CD14-positive monocyte (primary cell): ENCODE measurements at regions not wholly inside any gene's neighbourhood (a gene's known extent, or its start where the extent isn't known, plus 50 kb on each side); places are given as distances from the start of the nearest gene placed in this dataset.

ENCODE experiments used
- DNase-seq, 3 donors: peaks; one replicate each; pipeline ENCODE4 v3.0.0-alpha.2; 2011 to 2022
- H2AFZ ChIP-seq: 2 replicates; pipeline ENCODE4 v1.6.0; 2012; ENCODE audit warnings: mild to moderate bottlenecking, low read depth, low read length, inconsistent platforms; ENCODE audit not compliant: insufficient read depth, poor library complexity, severe bottlenecking
- H3K27ac ChIP-seq, 2 donors: 1 replicate in 1 of 2; 2 replicates in 1 of 2; pipeline ENCODE4 v1.5.1; 2012 to 2013; ENCODE audit warnings: low read length in 2 of 2, control low read depth in 1 of 2, inconsistent platforms in 1 of 2, low read depth in 1 of 2, mild to moderate bottlenecking in 1 of 2
- H3K27me3 ChIP-seq, 2 donors: one replicate each; pipeline versions ENCODE4 v1.6.0 to v1.6.1; 2011 to 2013; ENCODE audit warnings: low read length in 2 of 2; ENCODE audit not compliant: control insufficient read depth in 2 of 2, insufficient read depth in 2 of 2
- H3K36me3 ChIP-seq, 2 donors: replicated peaks in 1 of 2; 1 replicate in 1 of 2; 2 replicates in 1 of 2; pipeline versions ENCODE4 v1.5.1 to v1.6.1; 2012 to 2013; ENCODE audit warnings: low read length in 2 of 2, control low read depth in 1 of 2, inconsistent platforms in 1 of 2, mild to moderate bottlenecking in 1 of 2; ENCODE audit not compliant: insufficient read depth in 2 of 2, control insufficient read depth in 1 of 2
- H3K4me1 ChIP-seq, 2 donors: 1 replicate in 1 of 2; 2 replicates in 1 of 2; pipeline versions ENCODE4 v1.5.1 to v1.6.1; 2012 to 2013; ENCODE audit warnings: low read length in 2 of 2, control low read depth in 1 of 2, inconsistent platforms in 1 of 2, mild to moderate bottlenecking in 1 of 2, moderate library complexity in 1 of 2; ENCODE audit not compliant: insufficient read depth in 2 of 2, control insufficient read depth in 1 of 2
- H3K4me2 ChIP-seq: replicated peaks from 2 replicates; pipeline ENCODE3; 2012; ENCODE audit warnings: low read length, moderate library complexity, mild to moderate bottlenecking; ENCODE audit not compliant: poor library complexity, severe bottlenecking; ENCODE audit errors: extremely low read depth
- H3K4me3 ChIP-seq, 3 experiments: fragments of 200-600 bp in 1 of 3; sonication (generic) in 1 of 3; replicated peaks in 1 of 3; 1 replicate in 2 of 3; 2 replicates in 1 of 3; pipeline ENCODE4 v1.5.1; 2011 to 2013; ENCODE audit warnings: low read length in 3 of 3, mild to moderate bottlenecking in 3 of 3, control low read depth in 2 of 3, low read depth in 2 of 3, inconsistent platforms in 1 of 3, moderate library complexity in 1 of 3
- H3K79me2 ChIP-seq: 2 replicates; pipeline ENCODE4 v1.6.0; 2012; ENCODE audit warnings: mild to moderate bottlenecking, control low read depth, inconsistent platforms, low read length, moderate library complexity; ENCODE audit not compliant: insufficient read depth
- H3K9ac ChIP-seq: 2 replicates; pipeline ENCODE4 v1.6.0; 2017; ENCODE audit warnings: low read length, mild to moderate bottlenecking; ENCODE audit not compliant: insufficient read depth, poor library complexity, severe bottlenecking
- H3K9me3 ChIP-seq, 2 donors: replicated peaks in 1 of 2; 1 replicate in 1 of 2; 2 replicates in 1 of 2; pipeline versions ENCODE4 v1.5.1 to v1.6.1; 2012 to 2013; ENCODE audit warnings: low read length in 2 of 2, control low read depth in 1 of 2; ENCODE audit not compliant: control insufficient read depth in 1 of 2, insufficient read depth in 1 of 2
- H4K20me1 ChIP-seq: 2 replicates; pipeline ENCODE4 v1.6.0; 2012; ENCODE audit warnings: mild to moderate bottlenecking, low read length, control low read depth, moderate library complexity; ENCODE audit not compliant: insufficient read depth
- H3K27ac Mint-ChIP-seq, 7 donors: one replicate each; pipeline ENCODE4 v1.8.0; 2020; ENCODE audit warnings: mild to moderate bottlenecking in 7 of 7, mixed read lengths in 7 of 7, moderate library complexity in 6 of 7, inconsistent platforms in 2 of 7
- H3K27me3 Mint-ChIP-seq, 3 donors: one replicate each; pipeline ENCODE4 v1.8.0; 2021 to 2022; ENCODE audit warnings: low read depth in 3 of 3, mild to moderate bottlenecking in 3 of 3, mixed read lengths in 3 of 3, moderate library complexity in 3 of 3, inconsistent platforms in 1 of 3
- H3K36me3 Mint-ChIP-seq, 2 donors: one replicate each; pipeline ENCODE4 v1.8.0; 2020; ENCODE audit warnings: mixed read lengths in 2 of 2, inconsistent platforms in 1 of 2, mild to moderate bottlenecking in 1 of 2
- H3K4me1 Mint-ChIP-seq: one replicate; pipeline ENCODE4 v1.8.0; 2020; ENCODE audit warnings: mild to moderate bottlenecking, mixed read lengths
- H3K4me3 Mint-ChIP-seq, 2 donors: one replicate each; pipeline ENCODE4 v1.8.0; 2020; ENCODE audit warnings: mild to moderate bottlenecking in 2 of 2, mixed read lengths in 2 of 2, moderate library complexity in 1 of 2
- H3K9me3 Mint-ChIP-seq, 7 donors: one replicate each; pipeline ENCODE4 v1.8.0; 2020 to 2022; ENCODE audit warnings: mixed read lengths in 7 of 7, mild to moderate bottlenecking in 6 of 7, moderate library complexity in 6 of 7, inconsistent platforms in 2 of 7
- CTCF ChIP-seq: fragments of 200-600 bp; IDR thresholded peaks from one replicate; pipeline ENCODE4 v1.8.0; 2022; ENCODE audit warnings: antibody characterized with exemption, mild to moderate bottlenecking
- WGBS: methylation state at CpG from one replicate; pipeline ENCODE4 v1.1.5; 2013; ENCODE audit warnings: missing lambda C conversion rate; ENCODE audit not compliant: insufficient coverage; 5-methylcytosine and 5-hydroxymethylcytosine counted together
- intact Hi-C, 2 donors: fragments of 100-400 bp; cut with micrococcal nuclease; formaldehyde crosslinking; loops; one replicate each; pipeline versions ENCODE4 v1.15.0 to v1.15.1; 2023

- peaks cover 0 to 13% of the 10 kb centered on the region in 2 donors for H3K9me3 ChIP-seq
- H3K27ac Mint-ChIP-seq, result no peak overlapping the region
- 79% methylated on average over 5 of the region's 5 CpGs for WGBS
- H3K79me2 ChIP-seq, result no peaks in the 10 kb centered on the region
- no peak overlapping the region for H3K4me3 ChIP-seq
- no peak for DNase-seq
- TF ChIP-seq CTCF, result no peak
- no peak overlapping the region for H2AFZ ChIP-seq
- no peaks in the 10 kb centered on the region for H3K36me3 Mint-ChIP-seq
- H3K4me1 ChIP-seq, result no peaks in the 10 kb centered on the region
- peaks cover 0 to 3% (median 1%) of the 10 kb centered on the region in 3 donors for H3K27me3 Mint-ChIP-seq
- H3K27me3 ChIP-seq, result no peaks in the 10 kb centered on the region
- H3K9ac ChIP-seq, result no peak overlapping the region
- no peak overlapping the region for H3K27ac ChIP-seq
- no peaks in the 10 kb centered on the region for H4K20me1 ChIP-seq
- no peak overlapping the region for H3K4me3 Mint-ChIP-seq
- H3K4me2 ChIP-seq, result no peak overlapping the region
- H3K36me3 ChIP-seq, result no peaks in the 10 kb centered on the region
- H3K9me3 Mint-ChIP-seq, result peaks cover 0 to 8% (median 1%) of the 10 kb centered on the region in 7 donors
- no peaks in the 10 kb centered on the region for H3K4me1 Mint-ChIP-seq
- intact Hi-C loops, result no loop called here
Measured at GRCh38 chr20:60960500-60960899, 291.6 kb upstream of the CDH4 start.

- no peak for TF ChIP-seq CTCF
- Histone ChIP-seq H3K79me2 (no peaks in the 10 kb centered on the region), H3K27ac (no peak overlapping the region), H3K9me3 (peaks cover 0 to 20% of the 10 kb centered on the region in 2 donors), H3K4me3 (no peak overlapping the region), H2AFZ (no peak overlapping the region), H3K36me3 (no peaks in the 10 kb centered on the region), H4K20me1 (no peaks in the 10 kb centered on the region), H3K27me3 (no peaks in the 10 kb centered on the region), H3K4me2 (no peak overlapping the region), H3K4me1 (no peaks in the 10 kb centered on the region), H3K9ac (no peak overlapping the region)
- intact Hi-C loops, result no loop called here
- Mint-ChIP-seq H3K4me3 (no peak overlapping the region), H3K9me3 (peaks cover 0 to 12% (median 1%) of the 10 kb centered on the region in 7 donors), H3K36me3 (no peaks in the 10 kb centered on the region), H3K27ac (no peak overlapping the region), H3K4me1 (no peaks in the 10 kb centered on the region), H3K27me3 (peaks cover 1 to 3% (median 2%) of the 10 kb centered on the region in 3 donors)
- no peak for DNase-seq
- WGBS, result 97% methylated on average over 7 of the region's 7 CpGs
Measured at GRCh38 chr20:60961551-60961950, 290.5 kb upstream of the CDH4 start.
